SU-DHL-6 (cell line): ENCODE measurements at regions not wholly inside any gene's neighbourhood (a gene's known extent, or its start where the extent isn't known, plus 50 kb on each side); places are given as distances from the start of the nearest gene placed in this dataset.

Source experiments
- H2AFZ ChIP-seq: fragments of 200-600 bp; sonication (generic); 2 replicates; pipeline ENCODE4 v1.6.1; 2014; ENCODE audit warnings: low read depth, mild to moderate bottlenecking, moderate library complexity, mixed read lengths, antibody characterized with exemption, low read length; ENCODE audit not compliant: severe bottlenecking
- H3F3A ChIP-seq: fragments of 200-600 bp; shearing (Covaris generic); 2 replicates; pipeline ENCODE4 v1.6.0; 2016; ENCODE audit warnings: antibody characterized with exemption, mild to moderate bottlenecking; ENCODE audit not compliant: insufficient read depth
- H3K27ac ChIP-seq: fragments of 200-600 bp; sonication (generic); 2 replicates; pipeline ENCODE4 v1.5.1; 2016; ENCODE audit warnings: low read depth, mild to moderate bottlenecking, low read length, moderate library complexity, mixed read lengths
- H3K27me3 ChIP-seq: fragments of 200-600 bp; sonication (generic), shearing (Covaris generic); 2 replicates; pipeline ENCODE4 v1.6.0; 2014; ENCODE audit warnings: mild to moderate bottlenecking, low read length
- H3K36me3 ChIP-seq: fragments of 200-600 bp; sonication (generic); 2 replicates; pipeline ENCODE4 v1.6.1; 2014; ENCODE audit warnings: mild to moderate bottlenecking, low read length, mixed read lengths
- H3K4me2 ChIP-seq: fragments of 300-600, 200-600 bp; shearing (Covaris generic), sonication (generic); 2 replicates; pipeline ENCODE4 v1.6.0; 2014; ENCODE audit warnings: low read length, low read depth, mild to moderate bottlenecking; ENCODE audit not compliant: poor library complexity, severe bottlenecking
- H3K4me3 ChIP-seq: fragments of 200-600 bp; sonication (generic); 2 replicates; pipeline ENCODE4 v1.5.1; 2014; ENCODE audit warnings: antibody characterized with exemption, low read length, mild to moderate bottlenecking, mixed read lengths; ENCODE audit not compliant: insufficient read depth, poor library complexity, severe bottlenecking
- H3K79me2 ChIP-seq: fragments of 200-600 bp; sonication (generic); 2 replicates; pipeline ENCODE4 v1.6.1; 2014; ENCODE audit warnings: mild to moderate bottlenecking, low read length, moderate library complexity; ENCODE audit not compliant: insufficient read depth
- H3K9ac ChIP-seq: fragments of 200-600 bp; sonication (generic); 2 replicates; pipeline ENCODE4 v1.7.0; 2014; ENCODE audit warnings: mild to moderate bottlenecking, low read length
- H3K9me2 ChIP-seq: fragments of 200-600 bp; sonication (generic); replicated peaks from 2 replicates; pipeline ENCODE4 v1.6.1; 2014; ENCODE audit warnings: low read length; ENCODE audit not compliant: insufficient read depth
- H3K9me3 ChIP-seq: fragments of 200-600 bp; sonication (generic); 2 replicates; pipeline ENCODE4 v1.6.1; 2014; ENCODE audit warnings: low read length, mixed read lengths; ENCODE audit not compliant: insufficient read depth
- H4K20me1 ChIP-seq: fragments of 200-600 bp; sonication (generic); 2 replicates; pipeline ENCODE4 v1.6.1; 2014; ENCODE audit warnings: low read depth, mild to moderate bottlenecking, antibody characterized with exemption, low read length, moderate library complexity, mixed read lengths
- CTCF ChIP-seq: fragments of 200-600 bp; sonication (generic); IDR thresholded peaks from one replicate; pipeline ENCODE4 v1.5.1; 2017; ENCODE audit warnings: antibody characterized with exemption, mild to moderate bottlenecking, low read length, moderate library complexity; ENCODE audit not compliant: insufficient read depth, poor library complexity, severe bottlenecking
- EZH2phosphoT487 ChIP-seq: fragments of 200-600 bp; sonication (generic), shearing (Covaris generic); conservative IDR thresholded peaks from 2 replicates; pipeline ENCODE4 v1.6.1; 2018; ENCODE audit warnings: mild to moderate bottlenecking, antibody characterized with exemption, low read length, moderate library complexity, mixed read lengths

- Histone ChIP-seq H2AFZ (no peak overlapping the region), H3K9me3 (no peaks in the 10 kb centered on the region), H3K79me2 (no peaks in the 10 kb centered on the region), H3K27ac (no peak overlapping the region), H3K4me3 (no peak overlapping the region), H3K36me3 (no peaks in the 10 kb centered on the region), H3F3A (no peaks in the 10 kb centered on the region), H3K27me3 (no peaks in the 10 kb centered on the region), H3K9me2 (no peaks in the 10 kb centered on the region; the same call in 1 of the 2 replicates), H3K9ac (no peak overlapping the region), H4K20me1 (no peaks in the 10 kb centered on the region), H3K4me2 (no peak overlapping the region)
- TF ChIP-seq CTCF, result no peak
- TF ChIP-seq EZH2phosphoT487, result no peak
These were observed 192.9 kb downstream of the OXSM start for GRCh38 chr3:25982756-25983155.

GRCh38 chr3:25985621-25986020, 195.7 kb downstream of the OXSM start:
- no peaks in the 10 kb centered on the region for H3K27me3 ChIP-seq
- H3K4me3 ChIP-seq, result no peak overlapping the region
- H3K9me2 ChIP-seq, result no peaks in the 10 kb centered on the region; the same call in 1 of the 2 replicates
- no peaks in the 10 kb centered on the region for H3K9me3 ChIP-seq
- H3F3A ChIP-seq, result no peaks in the 10 kb centered on the region
- no peak overlapping the region for H3K4me2 ChIP-seq
- no peak for TF ChIP-seq EZH2phosphoT487
- no peak for TF ChIP-seq CTCF
- H3K36me3 ChIP-seq, result no peaks in the 10 kb centered on the region
- H3K27ac ChIP-seq, result no peak overlapping the region
- H3K9ac ChIP-seq, result no peak overlapping the region
- H2AFZ ChIP-seq, result no peak overlapping the region
- H3K79me2 ChIP-seq, result no peaks in the 10 kb centered on the region
- no peaks in the 10 kb centered on the region for H4K20me1 ChIP-seq

- H3K36me3 ChIP-seq, result no peaks in the 10 kb centered on the region
- H3F3A ChIP-seq, result no peaks in the 10 kb centered on the region
- TF ChIP-seq CTCF (no peak), EZH2phosphoT487 (no peak)
- no peak overlapping the region for H2AFZ ChIP-seq
- H3K4me3 ChIP-seq, result no peak overlapping the region
- no peaks in the 10 kb centered on the region for H3K79me2 ChIP-seq
- H3K27me3 ChIP-seq, result no peaks in the 10 kb centered on the region
- H3K9me3 ChIP-seq, result no peaks in the 10 kb centered on the region; the same call in 1 of the 2 replicates
- no peak overlapping the region for H3K9ac ChIP-seq
- no peak overlapping the region for H3K27ac ChIP-seq
- H3K9me2 ChIP-seq, result no peaks in the 10 kb centered on the region; the same call in 1 of the 2 replicates
- H4K20me1 ChIP-seq, result no peaks in the 10 kb centered on the region
- no peak overlapping the region for H3K4me2 ChIP-seq
These were observed 202.7 kb downstream of the OXSM start for GRCh38 chr3:25992606-25993005.
